Stimulated activated CD4-positive, alpha-beta T cell treated with anti-CD3 and anti-CD28 coated beads, TNF-alpha, amount 100 ng/mL, for 48 hours (primary cell): ENCODE measurements at regions not wholly inside any gene's neighbourhood (a gene's known extent, or its start where the extent isn't known, plus 50 kb on each side); places are given as distances from the start of the nearest gene placed in this dataset.
A peak's percentile ranks its signal among the peaks of the same experiment; 100 is the strongest.

Source experiments
- DNase-seq, 3 donors: peaks; one replicate each; pipeline ENCODE4 v3.0.0-alpha.2; 2020; ENCODE audit warnings: low read depth in 3 of 3

GRCh38 chr14:97930166-97930565, 1133.0 kb downstream of the VRK1 start:
- DNase-seq = no peak

GRCh38 chr14:97931273-97931672, 1134.1 kb downstream of the VRK1 start:
- DNase-seq = no peak

GRCh38 chr14:97942921-97943320, 1145.7 kb downstream of the VRK1 start:
- no peak for DNase-seq

GRCh38 chr14:97943619-97944018, 1146.4 kb downstream of the VRK1 start:
- peak in 1 of 3 donors; percentile 34 for DNase-seq

- peak in 1 of 3 donors; percentile 4 for DNase-seq
Measured at GRCh38 chr14:97944380-97944779, 1147.2 kb downstream of the VRK1 start.

GRCh38 chr14:97945631-97946030, 1148.4 kb downstream of the VRK1 start:
- no peak for DNase-seq

GRCh38 chr14:97946240-97946639, 1149.1 kb downstream of the VRK1 start:
- DNase-seq = no peak

GRCh38 chr14:97946641-97947040, 1149.5 kb downstream of the VRK1 start:
- no peak for DNase-seq

GRCh38 chr14:97948841-97949240, 1151.7 kb downstream of the VRK1 start:
- no peak for DNase-seq

- no peak for DNase-seq
Measured at GRCh38 chr14:97956581-97957340, 1159.6 kb downstream of the VRK1 start.

- DNase-seq = no peak
Measured at GRCh38 chr14:97959251-97959650, 1162.1 kb downstream of the VRK1 start.

GRCh38 chr14:97960436-97960835, 1163.3 kb downstream of the VRK1 start:
- DNase-seq = no peak

GRCh38 chr14:97970222-97970621, 1173.0 kb downstream of the VRK1 start:
- DNase-seq = no peak

GRCh38 chr14:97975216-97975615, 1178.0 kb downstream of the VRK1 start:
- no peak for DNase-seq

- no peak for DNase-seq
Measured at GRCh38 chr14:97975962-97976361, 1178.8 kb downstream of the VRK1 start.

GRCh38 chr14:97976861-97977260, 1179.7 kb downstream of the VRK1 start:
- DNase-seq = no peak

GRCh38 chr14:97977651-97978261, 1180.6 kb downstream of the VRK1 start:
- DNase-seq = peak; percentile 62 to 77 (median 75)

GRCh38 chr14:97978341-97978740, 1181.2 kb downstream of the VRK1 start:
- DNase-seq = peak; percentile 70 to 80 (median 80)

GRCh38 chr14:97993508-97994019, 1196.4 kb downstream of the VRK1 start:
- DNase-seq = no peak

GRCh38 chr14:97994020-97994531, 1196.9 kb downstream of the VRK1 start:
- no peak for DNase-seq

GRCh38 chr14:97995038-97995437, 1197.9 kb downstream of the VRK1 start:
- DNase-seq = no peak

- no peak for DNase-seq
Measured at GRCh38 chr14:97995531-97995930, 1198.3 kb downstream of the VRK1 start.

- DNase-seq = no peak
Measured at GRCh38 chr14:98006008-98006407, 1208.8 kb downstream of the VRK1 start.
